ENCODE measurements at regions not wholly inside any gene's neighbourhood (a gene's known extent, or its start where the extent isn't known, plus 50 kb on each side); places are given as distances from the start of the nearest gene placed in this dataset.

DNA sequence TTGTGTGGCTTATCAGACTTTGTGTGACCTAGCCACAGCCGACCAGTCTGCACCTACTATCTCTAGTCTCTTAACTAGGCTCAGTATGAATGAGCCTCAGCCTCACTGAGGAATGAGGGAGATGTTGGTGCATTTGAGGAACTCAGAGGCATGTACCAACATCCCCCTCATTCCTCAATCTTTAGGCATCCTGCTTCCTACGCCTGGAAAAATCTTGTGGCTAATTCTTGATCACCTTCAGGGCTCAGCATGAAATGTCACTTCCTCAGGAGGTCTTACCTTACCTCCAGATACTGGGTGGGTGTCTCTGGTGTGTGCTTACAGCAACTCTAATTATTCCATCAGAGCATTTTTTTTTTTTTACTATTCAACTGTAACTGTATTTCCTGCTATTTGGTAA lies 148.8 kb upstream of the TMCC3 start:
- Histone ChIP-seq H3K4me1 (ENCODE audit: insufficient read depth, low read length) (no peaks in the 10 kb centered on the region), H3K4me3 (ENCODE audit: low read length) (no peak overlapping the region), H2AFZ (ENCODE audit: low read depth, low read length) (no peak overlapping the region), H3K36me3 (ENCODE audit: insufficient read depth, low read length) (no peaks in the 10 kb centered on the region), H3K9me3 (ENCODE audit: low read length) (no peaks in the 10 kb centered on the region), H3K27me3 (ENCODE audit: insufficient read depth, low read length) (no peaks in the 10 kb centered on the region)

DNA sequence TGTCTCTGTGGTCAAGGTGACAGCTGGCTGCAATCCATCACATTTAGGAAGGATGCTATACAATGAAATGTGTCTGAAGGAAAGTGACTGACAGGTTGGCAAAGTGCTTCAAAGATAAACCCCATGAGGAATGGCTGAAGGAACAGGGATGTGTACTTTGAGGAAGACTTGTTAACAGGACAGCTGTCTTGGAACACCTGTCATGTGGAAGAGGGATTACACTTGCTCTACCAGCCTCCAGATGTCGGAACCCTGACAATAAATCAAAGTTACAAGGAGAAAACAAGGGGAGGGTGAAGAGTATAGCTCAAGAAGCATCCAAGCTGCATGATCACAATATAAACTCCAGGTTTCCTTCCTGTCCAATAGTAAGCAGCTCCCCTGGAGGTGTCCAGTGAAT lies 147.8 kb upstream of the TMCC3 start:
- no peak overlapping the region for H2AFZ ChIP-seq (ENCODE audit: low read depth, low read length)

DNA sequence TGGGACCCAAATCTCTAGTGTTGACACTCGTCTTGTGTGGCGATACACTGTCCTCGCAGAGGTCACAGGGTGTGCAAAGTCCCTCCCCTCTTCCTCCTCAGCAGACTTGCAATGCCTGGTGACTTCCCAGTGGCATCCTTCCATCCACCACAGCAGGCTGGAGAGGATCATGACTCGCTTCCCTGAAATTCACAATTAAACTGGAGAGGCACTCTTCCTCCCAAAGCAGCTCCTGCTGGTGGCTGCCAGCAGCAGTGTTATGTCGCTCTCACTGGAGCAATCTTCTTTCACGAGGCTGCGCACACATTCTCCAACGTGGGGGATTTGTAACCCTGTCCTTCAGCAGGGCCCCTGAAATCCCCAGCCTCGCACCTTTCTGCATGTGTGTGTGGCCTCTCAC lies 145.2 kb upstream of the TMCC3 start:
- no peak overlapping the region for H3K4me3 ChIP-seq (ENCODE audit: low read length)
- H3K27me3 ChIP-seq (ENCODE audit: insufficient read depth, low read length): no peaks in the 10 kb centered on the region
- no peaks in the 10 kb centered on the region for H3K4me1 ChIP-seq (ENCODE audit: insufficient read depth, low read length)
- H3K36me3 ChIP-seq (ENCODE audit: insufficient read depth, low read length): no peaks in the 10 kb centered on the region
- H2AFZ ChIP-seq (ENCODE audit: low read depth, low read length): no peak overlapping the region
- no peaks in the 10 kb centered on the region for H3K9me3 ChIP-seq (ENCODE audit: low read length)

More for the DNA sequence above, 147.8 kb upstream of the TMCC3 start:
- no peak overlapping the region for H3K4me3 ChIP-seq (ENCODE audit: low read length)
- H3K27me3 ChIP-seq (ENCODE audit: insufficient read depth, low read length): no peaks in the 10 kb centered on the region
- no peaks in the 10 kb centered on the region for H3K4me1 ChIP-seq (ENCODE audit: insufficient read depth, low read length)
- H3K36me3 ChIP-seq (ENCODE audit: insufficient read depth, low read length): no peaks in the 10 kb centered on the region
- no peaks in the 10 kb centered on the region for H3K9me3 ChIP-seq (ENCODE audit: low read length)

DNA sequence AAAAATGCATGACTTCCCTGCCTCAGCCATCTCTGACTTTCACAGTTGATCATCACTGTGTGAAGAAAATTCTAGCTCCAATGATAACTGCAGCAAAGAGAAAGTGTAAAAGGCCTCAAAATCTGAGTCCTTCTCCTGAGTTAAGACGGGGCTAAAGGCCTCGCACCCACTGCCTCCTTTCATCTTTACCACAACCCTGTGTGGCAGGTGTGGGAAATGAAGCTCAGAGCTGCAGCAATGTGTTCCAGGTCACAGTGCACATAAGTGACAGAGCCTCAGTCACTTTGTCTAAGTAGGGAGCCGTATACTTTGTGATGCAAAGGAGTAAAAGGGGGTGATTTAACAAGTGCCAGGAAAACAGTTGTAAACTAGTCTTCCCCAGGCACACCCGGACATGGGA lies 144.7 kb upstream of the TMCC3 start:
- H2AFZ ChIP-seq (ENCODE audit: low read depth, low read length): no peak overlapping the region
- no peaks in the 10 kb centered on the region for H3K27me3 ChIP-seq (ENCODE audit: insufficient read depth, low read length)
- no peaks in the 10 kb centered on the region for H3K36me3 ChIP-seq (ENCODE audit: insufficient read depth, low read length)
- no peaks in the 10 kb centered on the region for H3K9me3 ChIP-seq (ENCODE audit: low read length)
- no peak overlapping the region for H3K4me3 ChIP-seq (ENCODE audit: low read length)
- no peaks in the 10 kb centered on the region for H3K4me1 ChIP-seq (ENCODE audit: insufficient read depth, low read length)

DNA sequence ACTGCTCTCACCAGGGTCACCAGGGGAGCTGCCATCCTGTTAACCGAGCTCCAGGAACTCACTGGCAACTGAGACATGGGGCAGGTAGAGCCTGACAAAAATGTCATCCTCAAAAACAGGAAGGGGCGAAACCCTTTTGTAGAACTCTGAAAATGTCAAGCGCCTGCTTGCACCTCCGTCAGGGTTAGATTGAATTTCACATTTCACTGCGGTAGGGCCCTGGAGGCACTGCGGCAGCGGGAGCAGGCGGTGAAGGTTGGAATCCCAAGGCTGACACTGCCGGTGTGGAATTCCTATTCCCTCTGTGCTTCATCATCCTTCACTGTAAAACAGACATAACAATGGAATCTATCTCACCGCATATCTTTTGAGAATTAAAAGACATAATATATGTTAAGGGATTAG lies 142.8 kb upstream of the TMCC3 start:
- Histone ChIP-seq H2AFZ (ENCODE audit: low read depth, low read length) (no peak overlapping the region), H3K4me3 (ENCODE audit: low read length) (no peak overlapping the region), H3K36me3 (ENCODE audit: insufficient read depth, low read length) (no peaks in the 10 kb centered on the region), H3K27me3 (ENCODE audit: insufficient read depth, low read length) (no peaks in the 10 kb centered on the region), H3K4me1 (ENCODE audit: insufficient read depth, low read length) (no peaks in the 10 kb centered on the region), H3K9me3 (ENCODE audit: low read length) (no peaks in the 10 kb centered on the region)

DNA sequence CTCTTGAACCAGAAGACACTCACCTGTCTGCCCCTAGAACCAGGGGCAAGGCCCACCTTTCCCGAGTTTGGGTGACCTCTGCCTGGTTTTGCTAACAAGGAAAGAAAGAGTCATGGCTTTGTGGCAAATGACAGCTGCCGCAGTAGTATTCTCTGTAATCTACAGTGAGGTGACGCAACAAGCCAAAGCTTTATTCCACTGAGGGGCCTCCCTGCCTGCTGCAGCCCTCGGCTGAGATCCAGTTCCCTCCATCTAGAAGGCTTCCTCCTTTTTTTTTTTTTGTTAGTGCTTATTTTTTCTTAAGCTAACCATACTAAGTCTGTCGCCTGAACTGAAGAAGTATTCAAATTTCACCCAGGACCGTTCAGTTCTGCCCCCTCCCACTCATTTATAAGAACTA lies 142.3 kb upstream of the TMCC3 start:
- Histone ChIP-seq H3K36me3 (ENCODE audit: insufficient read depth, low read length) (no peaks in the 10 kb centered on the region), H3K9me3 (ENCODE audit: low read length) (no peaks in the 10 kb centered on the region), H3K4me3 (ENCODE audit: low read length) (no peak overlapping the region), H2AFZ (ENCODE audit: low read depth, low read length) (no peak overlapping the region), H3K27me3 (ENCODE audit: insufficient read depth, low read length) (no peaks in the 10 kb centered on the region), H3K4me1 (ENCODE audit: insufficient read depth, low read length) (no peaks in the 10 kb centered on the region)

DNA sequence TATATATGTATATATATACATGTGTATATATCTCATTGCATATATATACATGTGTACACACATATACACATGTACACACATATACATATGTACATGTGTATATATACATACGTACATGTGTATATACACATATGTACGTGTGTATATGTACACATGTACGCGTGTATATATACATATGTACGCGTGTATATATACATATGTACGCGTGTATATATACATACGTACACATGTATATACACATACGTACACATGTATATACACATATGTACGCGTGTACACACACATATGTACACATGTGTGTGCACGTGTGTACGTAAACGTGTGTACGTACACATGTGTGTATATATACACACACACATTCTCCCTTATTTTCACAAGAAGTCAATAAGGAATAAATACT lies 141.6 kb upstream of the TMCC3 start:
- H3K27me3 ChIP-seq (ENCODE audit: insufficient read depth, low read length): no peaks in the 10 kb centered on the region
- H3K36me3 ChIP-seq (ENCODE audit: insufficient read depth, low read length): no peaks in the 10 kb centered on the region
- H2AFZ ChIP-seq (ENCODE audit: low read depth, low read length): no peak overlapping the region
- H3K9me3 ChIP-seq (ENCODE audit: low read length): no peaks in the 10 kb centered on the region
- no peak overlapping the region for H3K4me3 ChIP-seq (ENCODE audit: low read length)
- no peaks in the 10 kb centered on the region for H3K4me1 ChIP-seq (ENCODE audit: insufficient read depth, low read length)

DNA sequence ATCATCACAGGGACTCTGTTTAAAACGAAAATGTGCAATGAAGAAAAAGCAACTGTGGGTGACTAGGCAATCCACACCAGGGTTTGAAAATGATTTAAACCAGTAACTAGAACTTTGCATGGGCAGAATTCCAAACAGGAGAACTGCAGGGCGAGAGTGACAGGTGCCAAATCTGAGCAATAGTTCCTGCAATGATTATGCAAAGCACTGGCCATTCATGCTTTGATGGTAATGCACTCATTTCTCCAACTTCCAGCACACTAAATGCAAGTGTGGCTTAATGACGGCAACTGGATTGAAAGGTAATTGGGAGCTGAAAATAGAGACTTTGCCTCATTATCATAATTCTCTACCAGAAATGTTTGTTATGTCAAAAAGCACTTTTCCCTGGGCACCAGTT lies 140.5 kb upstream of the TMCC3 start:
- no peaks in the 10 kb centered on the region for H3K9me3 ChIP-seq (ENCODE audit: low read length)
- H3K4me1 ChIP-seq (ENCODE audit: insufficient read depth, low read length): no peaks in the 10 kb centered on the region
- H3K36me3 ChIP-seq (ENCODE audit: insufficient read depth, low read length): no peaks in the 10 kb centered on the region
- no peak overlapping the region for H2AFZ ChIP-seq (ENCODE audit: low read depth, low read length)
- H3K27me3 ChIP-seq (ENCODE audit: insufficient read depth, low read length): no peaks in the 10 kb centered on the region
- H3K4me3 ChIP-seq (ENCODE audit: low read length): no peak overlapping the region

DNA sequence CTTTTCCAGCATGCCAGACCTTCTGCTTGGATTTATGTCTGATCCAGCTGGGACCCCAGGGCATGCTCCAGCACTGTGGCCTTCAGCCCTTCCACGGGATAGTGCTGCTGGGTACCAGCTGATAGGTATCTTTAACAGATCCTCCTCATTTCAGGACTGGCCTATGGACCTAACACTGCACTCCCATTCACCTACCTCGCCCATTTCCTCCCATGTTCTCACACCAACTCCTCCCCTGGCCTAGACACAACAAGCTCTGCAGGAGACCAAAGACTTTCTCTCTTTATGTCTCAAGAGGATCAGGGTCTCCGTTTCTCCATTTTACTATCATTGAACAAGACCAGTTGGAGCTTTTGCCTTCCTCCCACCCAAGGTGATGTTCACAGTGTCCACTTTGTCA lies 140.0 kb upstream of the TMCC3 start:
- Histone ChIP-seq H3K4me1 (ENCODE audit: insufficient read depth, low read length) (no peaks in the 10 kb centered on the region), H3K9me3 (ENCODE audit: low read length) (no peaks in the 10 kb centered on the region), H3K36me3 (ENCODE audit: insufficient read depth, low read length) (no peaks in the 10 kb centered on the region), H2AFZ (ENCODE audit: low read depth, low read length) (no peak overlapping the region), H3K27me3 (ENCODE audit: insufficient read depth, low read length) (no peaks in the 10 kb centered on the region), H3K4me3 (ENCODE audit: low read length) (no peak overlapping the region)

DNA sequence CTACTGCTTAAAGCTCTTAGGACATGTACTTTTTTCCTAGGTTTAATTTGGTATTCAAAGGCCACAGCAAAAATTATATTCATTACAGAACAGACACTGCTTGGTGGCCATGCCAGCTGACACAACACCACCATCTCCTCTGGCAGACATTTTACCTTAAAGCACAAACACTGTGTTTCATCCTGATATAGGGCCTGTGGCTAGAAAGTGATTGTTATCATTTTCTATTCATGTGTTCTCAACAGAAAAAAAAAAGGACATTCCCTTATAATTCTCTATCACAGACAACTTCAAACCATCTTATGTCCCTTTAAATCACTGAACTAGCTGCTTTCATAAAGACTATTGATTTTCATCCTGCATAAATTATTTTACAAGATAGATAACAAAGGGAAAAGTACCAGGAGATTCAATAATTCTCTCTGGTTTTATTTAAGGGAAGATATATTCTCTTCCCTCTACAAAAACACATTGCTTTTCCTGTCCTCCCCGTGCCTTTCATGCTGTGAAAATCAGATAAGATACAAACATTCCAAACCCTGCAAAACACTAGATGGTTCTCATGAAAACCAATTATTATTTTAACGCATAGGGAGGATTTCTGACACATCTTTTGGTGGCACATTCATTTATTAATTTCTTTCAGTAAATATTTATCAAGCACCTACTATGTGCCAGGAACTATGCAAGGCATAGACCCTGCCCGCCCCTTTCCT lies 139.3 kb upstream of the TMCC3 start:
- Histone ChIP-seq H3K36me3 (ENCODE audit: insufficient read depth, low read length) (no peaks in the 10 kb centered on the region), H3K4me3 (ENCODE audit: low read length) (no peak overlapping the region), H2AFZ (ENCODE audit: low read depth, low read length) (no peak overlapping the region), H3K9me3 (ENCODE audit: low read length) (no peaks in the 10 kb centered on the region), H3K4me1 (ENCODE audit: insufficient read depth, low read length) (no peaks in the 10 kb centered on the region), H3K27me3 (ENCODE audit: insufficient read depth, low read length) (no peaks in the 10 kb centered on the region)

DNA sequence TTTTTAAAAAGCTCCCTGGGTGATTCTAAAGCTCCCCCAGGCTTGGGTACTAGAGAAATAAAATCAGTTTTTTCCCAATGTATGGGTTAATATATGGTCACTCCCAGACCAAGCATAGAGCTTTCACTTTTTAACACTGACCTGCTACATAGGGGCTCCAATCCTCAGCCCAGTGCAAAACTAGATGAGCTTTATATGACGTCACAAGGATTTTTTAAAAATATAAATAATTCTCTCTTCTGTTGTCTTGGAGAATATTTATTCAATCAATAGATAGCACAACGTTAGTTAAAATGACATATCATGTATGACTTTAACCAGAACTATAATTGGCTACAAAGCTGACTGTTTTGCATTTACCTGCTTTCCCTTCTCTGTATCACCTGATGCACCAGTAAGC lies 137.9 kb upstream of the TMCC3 start:
- no peak overlapping the region for H2AFZ ChIP-seq (ENCODE audit: low read depth, low read length)
- H3K36me3 ChIP-seq (ENCODE audit: insufficient read depth, low read length): no peaks in the 10 kb centered on the region
- H3K4me3 ChIP-seq (ENCODE audit: low read length): no peak overlapping the region
- no peaks in the 10 kb centered on the region for H3K9me3 ChIP-seq (ENCODE audit: low read length)
- H3K4me1 ChIP-seq (ENCODE audit: insufficient read depth, low read length): no peaks in the 10 kb centered on the region
- no peaks in the 10 kb centered on the region for H3K27me3 ChIP-seq (ENCODE audit: insufficient read depth, low read length)

DNA sequence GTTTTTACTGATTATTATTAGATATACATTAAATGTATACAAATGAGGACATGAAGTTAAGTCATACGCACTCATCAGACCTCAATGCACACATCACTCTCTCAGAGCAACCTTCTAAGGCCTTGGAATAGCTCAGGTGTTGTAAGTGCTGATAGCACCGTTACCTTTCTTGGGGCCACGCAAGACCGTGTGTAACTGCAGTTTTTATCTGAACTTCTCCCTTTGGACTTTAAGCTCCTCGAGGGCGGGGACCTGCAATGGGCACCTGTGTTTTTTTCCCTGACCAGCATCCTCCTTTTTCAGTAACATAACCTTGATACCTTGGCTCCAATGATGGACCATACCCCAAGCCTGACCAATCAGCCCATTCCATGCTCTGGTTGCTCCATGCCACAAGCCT lies 136.5 kb upstream of the TMCC3 start:
- no peaks in the 10 kb centered on the region for H3K27me3 ChIP-seq (ENCODE audit: insufficient read depth, low read length)
- no peak overlapping the region for H2AFZ ChIP-seq (ENCODE audit: low read depth, low read length)
- no peak overlapping the region for H3K4me3 ChIP-seq (ENCODE audit: low read length)
- no peaks in the 10 kb centered on the region for H3K9me3 ChIP-seq (ENCODE audit: low read length)
- no peaks in the 10 kb centered on the region for H3K36me3 ChIP-seq (ENCODE audit: insufficient read depth, low read length)
- no peaks in the 10 kb centered on the region for H3K4me1 ChIP-seq (ENCODE audit: insufficient read depth, low read length)

DNA sequence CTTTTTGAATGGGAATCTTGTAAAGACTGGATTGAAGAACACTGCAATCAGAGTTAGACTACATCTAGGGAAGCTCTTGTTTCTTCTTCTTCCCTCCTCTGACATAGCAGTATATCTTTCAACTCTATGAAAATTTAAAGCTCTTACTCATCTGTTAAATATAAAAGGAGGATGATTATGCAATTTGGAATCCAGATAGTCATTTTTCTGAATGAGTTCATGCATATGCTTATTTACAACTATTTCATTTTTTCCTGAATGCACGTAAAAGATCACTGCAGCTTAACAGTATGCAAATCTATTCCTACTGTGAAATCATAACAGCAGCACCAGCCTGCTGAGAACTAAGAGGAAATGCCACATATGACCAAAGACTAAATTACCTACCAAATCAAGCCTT lies 133.5 kb upstream of the TMCC3 start:
- H3K9me3 ChIP-seq (ENCODE audit: low read length): no peaks in the 10 kb centered on the region
- no peaks in the 10 kb centered on the region for H3K36me3 ChIP-seq (ENCODE audit: insufficient read depth, low read length)
- no peaks in the 10 kb centered on the region for H3K4me1 ChIP-seq (ENCODE audit: insufficient read depth, low read length)
- no peaks in the 10 kb centered on the region for H3K27me3 ChIP-seq (ENCODE audit: insufficient read depth, low read length)
- H3K4me3 ChIP-seq (ENCODE audit: low read length): no peak overlapping the region
- no peak overlapping the region for H2AFZ ChIP-seq (ENCODE audit: low read depth, low read length)

DNA sequence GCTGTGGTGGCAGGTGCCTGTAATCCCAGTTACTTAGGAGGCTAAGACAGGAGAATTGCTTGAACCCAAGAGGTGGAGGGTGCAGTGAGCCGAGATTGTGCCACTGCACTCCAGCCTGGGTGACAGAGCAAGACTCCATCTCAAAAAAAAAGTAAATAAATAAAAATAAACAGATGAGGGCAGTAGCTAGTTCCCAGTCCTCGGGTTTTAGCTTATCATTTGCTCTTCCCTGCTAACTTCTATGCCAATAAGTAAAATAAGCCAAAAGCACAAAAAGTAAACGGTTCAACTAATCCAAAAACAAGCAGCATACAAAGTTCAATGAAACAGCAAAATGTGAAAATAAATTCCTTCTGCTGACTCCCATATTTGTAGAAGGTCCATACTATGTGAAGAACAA lies 133.0 kb upstream of the TMCC3 start:
- Histone ChIP-seq H3K27me3 (ENCODE audit: insufficient read depth, low read length) (no peaks in the 10 kb centered on the region), H3K4me1 (ENCODE audit: insufficient read depth, low read length) (no peaks in the 10 kb centered on the region), H3K4me3 (ENCODE audit: low read length) (no peak overlapping the region), H3K36me3 (ENCODE audit: insufficient read depth, low read length) (no peaks in the 10 kb centered on the region), H3K9me3 (ENCODE audit: low read length) (no peaks in the 10 kb centered on the region), H2AFZ (ENCODE audit: low read depth, low read length) (no peak overlapping the region)
